HG03039 (cell line): ENCODE measurements at regions not wholly inside any gene's neighbourhood (a gene's known extent, or its start where the extent isn't known, plus 50 kb on each side); places are given as distances from the start of the nearest gene placed in this dataset.

ENCODE experiments used
- ATAC-seq: cut with Tn5 transposase; IDR thresholded peaks from one replicate; pipeline ENCODE4 v1.9.1; 2021; ENCODE audit warnings: mild to moderate bottlenecking, moderate library complexity; ENCODE audit not compliant: unreplicated experiment

DNA sequence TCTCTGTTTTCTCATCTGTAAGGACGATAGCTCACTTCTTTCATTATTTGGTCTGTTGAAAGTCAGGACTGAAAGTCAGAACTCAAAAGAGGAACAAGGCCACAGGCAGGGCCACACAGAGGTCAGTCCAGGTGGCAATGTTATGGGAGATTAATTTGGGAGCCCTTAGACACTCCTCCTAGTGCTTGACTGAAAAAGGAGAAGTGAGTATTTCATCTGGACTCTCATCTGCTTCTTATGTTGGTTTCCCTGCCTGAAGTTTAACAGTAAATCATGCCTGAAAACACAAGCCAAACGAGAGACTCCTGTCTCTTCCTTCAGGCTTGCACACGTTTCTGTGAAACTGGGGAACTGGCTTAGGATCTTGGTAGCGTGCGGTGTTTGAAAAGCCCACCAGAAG lies 248.5 kb downstream of the BUB3 start:
- peak; percentile 69 for ATAC-seq

DNA sequence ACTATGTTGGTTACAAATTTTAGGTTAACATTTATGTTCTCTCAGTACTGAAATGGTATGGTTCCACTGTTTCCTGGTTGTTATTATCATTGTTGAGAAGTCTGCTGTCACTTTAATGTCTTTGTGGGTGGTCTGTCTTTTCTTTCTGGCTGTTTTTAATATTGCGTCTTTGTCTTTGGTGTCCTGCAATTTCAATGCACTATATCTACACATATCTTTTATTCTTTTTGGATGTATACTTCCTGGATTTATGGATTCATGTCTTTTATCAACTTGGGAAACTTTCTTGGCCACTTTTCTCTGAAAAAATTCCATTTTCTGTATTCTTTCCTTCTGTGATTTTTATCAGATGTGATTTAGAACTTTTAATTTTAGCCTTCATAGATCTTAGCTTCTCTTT lies 250.2 kb downstream of the BUB3 start:
- no peak for ATAC-seq

DNA sequence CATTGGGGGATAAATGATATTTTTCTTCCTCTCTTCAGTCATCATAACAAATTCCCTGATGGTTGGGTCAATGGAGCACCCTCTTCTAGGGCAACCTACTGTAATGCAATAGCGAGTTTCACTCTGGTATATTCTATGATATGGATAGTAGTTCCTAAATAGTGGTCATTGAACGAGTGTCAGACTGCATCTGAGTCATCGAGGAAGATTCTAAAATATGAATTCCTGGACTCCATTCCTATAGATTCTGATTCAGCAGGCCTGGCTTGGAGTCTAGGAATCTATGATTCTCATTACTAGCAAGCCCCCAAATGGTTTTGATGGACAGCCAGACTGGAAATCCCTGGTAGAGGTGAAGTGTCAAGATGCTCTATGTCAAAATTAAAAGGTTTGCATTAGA lies 254.5 kb downstream of the BUB3 start:
- no peak for ATAC-seq

DNA sequence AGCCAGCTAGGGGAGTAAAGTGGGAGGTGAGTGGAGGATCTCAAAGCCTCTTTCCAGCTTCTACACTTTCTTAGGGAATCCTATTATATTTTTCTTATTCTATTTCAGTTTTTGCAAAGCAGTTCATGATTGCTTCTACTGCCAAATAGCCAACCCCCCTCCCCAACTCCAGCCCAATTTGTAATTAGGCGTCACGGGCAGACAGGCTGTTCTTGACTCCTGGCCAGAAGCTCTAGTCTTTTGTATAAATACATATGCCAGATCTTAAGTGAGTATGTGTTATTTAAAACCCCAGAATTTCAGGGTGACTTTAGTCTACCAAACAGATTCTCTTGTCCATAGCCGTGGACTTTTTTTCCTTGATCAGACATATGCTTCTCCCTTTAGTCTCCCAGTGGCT lies 255.2 kb downstream of the BUB3 start:
- ATAC-seq, result no peak

DNA sequence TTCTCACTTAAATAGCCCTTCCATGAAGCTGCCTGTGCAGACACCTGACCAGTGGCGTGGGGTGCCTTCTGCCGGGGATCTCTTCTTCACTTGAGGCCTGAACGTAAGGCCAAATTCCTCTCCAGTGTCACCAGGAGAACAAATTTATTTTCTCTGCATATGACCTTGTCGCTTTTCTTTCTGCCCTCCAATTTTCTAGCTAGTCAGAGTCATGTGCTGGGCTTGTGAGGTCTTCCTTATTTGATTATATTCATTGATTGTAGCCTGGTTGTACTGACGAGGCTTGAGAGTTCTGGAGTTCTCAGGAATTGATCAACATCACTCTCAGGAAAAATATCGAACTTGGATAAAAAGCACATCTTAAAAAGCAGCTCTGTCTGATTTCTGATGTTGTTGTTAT lies 255.7 kb downstream of the BUB3 start:
- ATAC-seq, result no peak

DNA sequence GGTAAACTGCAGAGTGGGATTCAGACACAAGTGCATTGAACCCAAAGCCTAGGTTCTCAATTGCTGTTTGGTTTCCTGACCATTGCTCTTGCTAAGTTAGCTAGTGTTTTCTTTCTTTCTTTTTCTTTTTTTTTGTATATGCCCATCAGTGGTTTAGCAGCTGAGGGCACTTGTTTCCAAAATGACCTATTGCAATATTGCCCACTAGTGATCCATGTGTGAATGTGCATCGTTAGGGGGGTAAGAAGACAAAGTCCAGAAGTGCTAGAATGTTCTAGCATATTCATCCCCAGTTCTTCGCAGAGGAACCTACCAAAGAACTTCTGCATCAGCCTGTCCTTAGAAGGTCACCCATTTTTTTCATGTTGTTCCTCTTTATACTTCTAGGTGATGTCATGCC lies 252.8 kb upstream of the GPR26 start:
- ATAC-seq, result no peak

DNA sequence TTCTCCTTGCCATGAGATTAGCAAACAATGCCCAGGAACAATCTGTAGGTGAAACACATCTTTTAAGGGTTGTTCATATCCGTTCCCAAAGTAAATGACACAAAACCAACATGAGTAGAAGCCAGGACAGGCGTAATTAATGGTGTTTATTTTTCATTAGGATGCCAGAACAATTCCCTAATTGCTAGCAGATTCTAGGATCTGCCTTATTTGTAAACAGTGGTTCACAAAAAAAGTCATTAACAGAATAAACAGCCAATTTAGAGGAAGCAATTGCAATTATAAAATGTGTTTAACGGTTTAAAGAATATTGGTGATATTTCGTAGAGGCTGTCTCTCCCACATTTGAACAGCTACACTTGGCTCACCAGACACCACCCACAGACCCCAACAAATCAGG lies 250.6 kb upstream of the GPR26 start:
- ATAC-seq, result no peak

DNA sequence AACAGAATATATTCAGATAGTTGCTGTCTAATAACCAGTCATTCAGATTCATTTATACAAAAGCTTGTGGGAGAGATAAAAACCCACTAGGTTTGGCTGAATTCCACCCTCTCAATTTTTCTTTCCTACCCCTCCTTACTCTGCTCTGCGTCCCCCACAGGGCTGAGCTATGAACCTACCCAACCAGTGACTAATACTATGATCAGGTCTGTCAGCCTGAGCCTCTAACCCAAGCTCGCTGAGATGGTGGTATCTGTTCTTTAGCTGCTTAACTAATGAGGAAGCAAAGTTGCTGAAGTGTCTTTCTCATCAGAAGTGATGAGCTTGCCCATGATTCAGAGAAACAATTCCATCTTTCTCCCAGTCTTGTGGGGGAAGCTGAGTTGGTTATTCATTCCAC lies 248.7 kb upstream of the GPR26 start:
- ATAC-seq, result no peak

DNA sequence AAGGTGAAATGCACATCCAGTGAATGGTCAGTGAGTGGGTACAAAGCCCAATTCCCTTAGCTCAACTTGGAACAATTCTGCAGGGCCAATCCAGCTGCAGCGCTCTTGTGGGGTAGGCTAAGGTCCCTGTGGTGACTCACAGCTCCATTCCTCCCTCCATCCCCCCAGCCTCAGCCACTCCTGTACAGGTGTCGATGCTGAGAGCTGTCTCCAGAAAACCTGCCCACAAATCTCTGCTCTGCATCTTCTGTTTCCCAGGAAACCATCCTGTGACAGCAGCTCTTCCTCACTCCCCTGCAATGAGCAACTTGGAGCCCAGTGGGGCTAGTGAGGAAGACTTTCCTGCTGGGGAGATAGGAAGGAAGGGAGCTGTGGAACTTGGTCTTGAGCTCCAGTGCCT lies 244.7 kb upstream of the GPR26 start:
- no peak for ATAC-seq

DNA sequence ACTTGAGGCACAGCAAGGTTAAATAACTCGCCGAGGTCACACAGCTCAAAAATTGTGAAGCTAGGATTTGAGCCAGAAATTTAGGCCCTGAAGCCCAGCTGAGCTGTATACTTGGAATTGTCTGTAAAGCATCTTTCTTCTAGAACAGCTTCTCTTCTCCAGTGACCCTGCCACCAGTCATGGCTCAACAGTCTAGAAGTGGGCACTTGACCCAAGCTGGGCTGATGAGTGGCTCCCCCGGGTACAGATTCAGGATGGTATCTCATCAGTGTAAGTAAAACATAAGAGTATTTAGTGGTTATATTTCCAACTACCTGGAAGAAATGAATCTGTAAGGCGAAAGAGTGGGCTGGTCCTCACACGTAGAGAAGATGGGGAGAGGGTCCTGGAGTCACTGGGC lies 243.9 kb upstream of the GPR26 start:
- no peak for ATAC-seq

DNA sequence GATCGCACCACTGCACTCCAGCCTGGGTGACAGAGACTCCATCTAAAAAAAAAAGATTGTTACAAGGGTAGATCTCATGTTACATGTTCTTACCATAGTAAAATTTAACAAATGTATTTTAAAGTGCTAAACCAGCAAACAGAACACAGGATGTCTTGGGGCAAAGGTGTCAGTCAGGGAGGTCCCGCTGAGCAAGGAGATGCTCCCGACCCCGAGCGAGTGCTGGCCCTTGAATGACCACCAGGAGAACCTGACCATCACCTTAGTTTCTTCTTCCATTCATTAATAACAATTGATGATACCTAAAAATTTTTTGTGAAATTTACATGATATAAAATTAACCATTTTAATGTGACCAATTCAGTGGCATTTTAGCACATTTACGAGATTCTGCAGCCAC lies 241.6 kb upstream of the GPR26 start:
- ATAC-seq, result no peak

DNA sequence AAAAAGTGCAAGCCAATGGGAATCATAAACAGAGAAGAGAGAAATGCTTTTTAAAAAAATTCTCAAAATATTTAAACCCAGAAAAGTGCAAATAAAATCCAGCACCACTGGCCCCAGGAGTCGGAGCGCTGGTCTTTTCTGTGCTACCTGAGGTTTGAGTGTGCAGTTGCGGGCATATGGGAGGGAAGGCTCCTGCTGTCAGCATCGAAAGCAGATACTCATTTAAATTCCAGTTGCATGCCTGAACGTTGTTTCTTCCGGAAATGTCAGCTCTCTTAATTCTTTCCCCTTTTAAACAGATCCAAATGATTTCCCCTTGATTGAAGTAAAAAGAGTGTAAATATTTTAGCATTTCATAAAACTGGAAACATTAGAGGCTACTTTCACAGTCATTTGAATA lies 240.5 kb upstream of the GPR26 start:
- ATAC-seq, result no peak

DNA sequence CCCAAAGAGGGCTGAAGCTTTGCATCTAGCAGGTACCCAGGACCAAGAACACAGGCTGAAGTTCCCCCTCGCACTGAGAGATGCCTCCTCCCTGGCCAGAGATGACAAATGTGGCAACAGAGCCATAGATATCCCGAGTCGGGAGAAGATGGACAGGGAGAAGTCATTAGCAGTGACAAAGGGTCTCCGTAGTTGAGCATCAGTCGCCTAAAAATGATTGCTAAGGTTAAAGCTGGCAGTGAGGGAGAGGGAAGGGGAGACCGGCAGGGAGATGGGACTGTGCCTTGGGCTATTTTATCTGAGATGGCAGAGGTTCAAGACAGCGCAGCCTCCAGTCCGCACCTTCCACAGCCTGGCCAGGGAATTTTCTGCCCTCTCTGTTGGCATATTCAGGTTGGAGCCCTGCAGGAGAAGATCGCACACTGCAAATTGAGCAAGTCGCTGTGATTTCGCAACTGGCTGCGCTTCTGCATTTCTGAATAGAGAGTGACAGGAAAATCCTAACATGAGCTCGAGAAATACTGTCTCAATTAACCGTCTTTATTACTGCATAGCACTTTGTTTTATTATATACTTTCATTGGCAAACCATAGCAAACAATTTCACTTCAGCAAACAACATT lies 238.9 kb upstream of the GPR26 start:
- no peak for ATAC-seq

DNA sequence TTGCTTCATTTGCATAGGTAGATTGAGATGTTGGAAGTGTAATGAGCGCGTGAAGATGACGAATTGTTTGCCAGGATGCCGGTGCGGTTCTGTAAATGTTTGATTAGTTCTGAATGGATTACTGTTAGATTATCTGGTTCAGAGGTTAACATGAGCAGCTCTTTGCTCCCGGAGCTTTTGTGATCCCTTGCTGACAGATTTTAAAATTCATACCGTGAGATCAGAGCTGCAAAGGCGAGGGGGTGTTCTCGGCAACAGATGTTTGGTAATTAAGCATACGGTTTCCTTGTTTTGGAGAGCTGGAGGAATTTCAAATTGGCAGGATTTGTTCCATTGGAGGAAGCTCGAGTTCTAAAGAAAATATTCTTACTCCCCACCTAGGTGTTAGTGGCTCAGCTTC lies 237.8 kb upstream of the GPR26 start:
- no peak for ATAC-seq

DNA sequence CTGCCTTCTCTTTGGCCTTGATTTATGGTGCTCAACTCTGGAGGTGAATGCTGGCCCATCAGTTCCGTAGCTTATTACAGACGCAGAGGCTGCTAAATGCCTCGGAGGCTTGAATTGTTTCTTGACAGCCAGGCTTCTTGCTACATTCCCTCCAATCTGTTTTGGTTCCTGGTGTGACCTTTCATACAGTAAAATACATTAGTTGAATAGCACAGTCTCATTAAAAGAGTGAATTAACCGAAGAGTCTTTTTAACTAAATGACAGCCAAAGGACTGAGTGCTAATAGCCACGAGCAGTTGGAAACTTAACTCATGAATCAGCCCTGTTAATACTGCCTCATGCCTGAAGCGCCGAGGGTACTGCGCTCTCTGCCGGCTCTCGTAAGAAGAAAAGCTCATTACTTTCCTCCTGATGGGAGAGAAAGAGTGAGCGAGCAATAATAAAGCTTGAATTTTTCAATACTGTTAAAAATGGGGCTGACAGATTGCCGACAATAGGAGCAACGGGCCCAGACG lies 236.4 kb upstream of the GPR26 start:
- ATAC-seq, result no peak

DNA sequence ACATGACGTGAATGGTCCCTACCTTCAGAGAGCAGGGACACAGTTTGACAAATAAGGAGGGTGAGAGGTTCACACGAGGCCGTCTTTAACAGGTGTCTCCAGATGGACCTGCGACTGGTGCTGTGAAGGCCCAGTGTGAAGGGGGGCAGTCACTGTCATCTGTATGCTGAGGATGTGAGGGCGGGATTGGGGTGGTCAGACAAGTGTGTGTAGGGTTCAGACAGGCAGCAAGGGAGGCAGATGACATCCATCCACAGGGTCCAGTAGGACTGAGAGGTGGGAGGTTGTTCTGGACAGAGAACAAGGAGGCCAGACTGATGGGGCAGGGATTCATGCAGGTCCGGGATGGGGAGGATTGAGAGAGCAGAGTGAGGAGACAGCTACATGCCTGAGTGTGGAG lies 232.6 kb upstream of the GPR26 start:
- no peak for ATAC-seq

DNA sequence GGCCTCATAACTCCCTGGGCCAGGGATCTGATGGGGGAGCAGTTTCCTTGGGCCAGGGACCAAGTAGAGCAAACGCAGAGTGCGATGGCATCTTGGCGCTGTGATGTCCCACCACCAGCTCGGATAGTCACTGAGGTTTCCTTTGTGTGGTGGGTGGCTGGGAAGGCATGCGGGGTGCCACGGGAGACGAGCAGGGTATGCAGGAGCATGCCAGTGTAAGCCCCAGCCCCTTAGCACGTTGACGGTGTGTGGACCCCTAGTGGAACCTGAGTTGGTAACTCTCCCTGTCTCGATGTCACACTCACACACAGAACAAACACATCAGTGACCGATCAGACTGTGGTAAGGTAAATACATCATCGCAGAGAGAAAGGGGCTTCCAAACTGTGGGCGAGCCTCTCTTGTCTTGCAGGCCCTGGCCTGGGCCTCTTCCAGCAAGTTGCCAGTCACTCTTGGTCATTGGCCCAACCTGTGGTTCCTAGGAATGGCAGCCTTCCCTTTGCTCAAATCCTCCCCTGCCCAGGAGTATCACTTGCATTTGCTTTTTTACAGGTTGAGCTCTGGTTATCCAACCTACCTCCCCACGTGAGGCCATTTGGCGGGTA lies 231.6 kb upstream of the GPR26 start:
- no peak for ATAC-seq

DNA sequence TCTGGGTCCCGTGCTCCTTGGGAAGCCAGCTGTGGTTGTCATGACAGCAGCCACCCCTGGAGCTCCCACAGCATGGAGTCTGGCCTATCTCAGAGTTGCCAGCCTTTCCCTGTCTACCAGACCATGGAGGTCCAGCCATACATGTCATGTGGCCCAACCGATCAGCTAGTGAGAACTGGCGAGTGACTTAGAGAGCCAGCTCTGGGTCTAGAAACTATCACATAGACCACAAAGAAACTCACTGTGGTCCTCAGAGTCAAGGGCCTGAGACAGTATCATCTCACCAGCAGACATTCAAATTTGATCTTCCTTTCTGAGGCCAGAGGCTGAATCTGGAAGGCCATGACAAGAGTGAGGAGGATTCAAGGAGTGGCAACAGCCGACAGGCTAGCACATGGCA lies 223.3 kb upstream of the GPR26 start:
- peak; percentile 90 for ATAC-seq

DNA sequence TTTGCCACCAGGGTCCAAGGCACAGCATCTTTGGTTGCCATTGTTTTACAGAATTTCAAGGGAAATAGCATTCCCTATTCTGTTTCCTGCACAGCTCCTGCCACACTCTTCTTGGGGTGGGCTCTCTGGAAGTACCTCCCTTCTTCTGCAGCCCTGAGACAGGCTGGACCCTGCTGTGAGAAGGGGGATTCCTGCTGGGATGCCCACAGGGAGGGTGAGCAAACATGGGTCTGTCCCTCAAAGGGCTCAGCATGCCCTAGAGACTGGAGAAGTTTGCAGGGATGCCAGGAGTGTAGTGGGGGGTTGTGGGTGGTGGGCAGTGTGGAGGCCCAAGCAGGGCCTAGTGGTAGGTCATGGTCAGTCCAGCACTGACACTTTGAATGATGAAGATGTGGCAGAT lies 222.2 kb upstream of the GPR26 start:
- no peak for ATAC-seq

DNA sequence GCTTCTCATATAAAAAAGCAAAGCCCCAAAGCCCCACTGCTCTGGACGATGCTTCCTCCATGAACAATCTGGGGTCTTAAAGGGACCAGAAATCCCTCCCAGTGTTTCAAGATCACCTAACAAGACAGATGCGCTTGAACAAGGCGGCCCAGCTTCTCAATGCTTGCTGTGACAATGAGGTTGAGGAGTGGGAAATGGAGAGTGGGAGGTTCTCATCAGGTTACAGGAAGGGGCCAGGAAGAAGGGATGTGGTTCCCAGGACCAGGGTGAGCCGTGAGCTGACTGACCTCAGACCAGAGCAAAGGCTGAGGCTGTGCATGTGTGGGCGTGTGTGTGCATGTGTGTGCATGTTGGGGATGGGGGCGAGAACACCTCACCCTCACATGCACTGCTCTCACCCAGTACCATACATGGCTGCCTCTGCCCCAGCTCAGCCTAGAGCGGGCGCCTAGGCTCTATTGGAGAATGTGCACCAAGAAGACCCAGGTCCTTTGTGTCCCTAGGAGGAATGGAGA lies 220.8 kb upstream of the GPR26 start:
- no peak for ATAC-seq

DNA sequence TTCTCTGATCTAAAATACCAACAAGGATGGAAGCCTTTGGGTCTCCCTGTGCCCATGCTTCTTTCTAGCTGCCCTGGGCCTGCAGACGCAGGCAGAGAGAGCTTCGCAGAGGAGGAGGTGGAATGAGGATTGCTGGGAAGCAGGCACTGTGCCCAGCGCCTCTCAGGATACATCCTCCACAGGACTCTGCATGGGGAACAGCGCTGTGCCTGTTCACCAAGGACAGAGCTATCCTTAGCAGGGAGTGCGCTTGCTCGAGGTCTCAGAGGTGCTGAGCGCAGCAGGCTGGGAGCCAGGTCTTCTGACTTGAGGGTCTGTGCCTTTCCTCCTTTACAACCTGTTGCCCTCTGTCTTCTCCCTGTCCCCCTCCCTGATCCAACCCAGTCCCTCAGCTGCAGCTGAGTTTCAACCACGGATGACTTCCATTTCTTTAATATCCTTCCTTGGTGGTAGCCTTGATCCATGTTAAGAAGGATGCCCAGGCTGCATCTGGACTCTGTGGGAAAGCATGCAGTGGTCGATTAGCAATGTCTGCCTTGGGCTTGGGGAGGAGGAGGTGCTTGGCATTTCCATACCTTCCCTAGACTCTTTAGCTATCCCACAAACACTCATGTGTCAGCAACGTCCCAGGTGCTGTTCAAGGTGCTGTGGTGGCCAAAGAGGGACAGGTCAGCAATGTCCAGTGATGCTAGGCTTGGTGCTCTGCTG lies 219.6 kb upstream of the GPR26 start:
- no peak for ATAC-seq
